ENCODE measurements at regions not wholly inside any gene's neighbourhood (a gene's known extent, or its start where the extent isn't known, plus 50 kb on each side); places are given as distances from the start of the nearest gene placed in this dataset.

DNA sequence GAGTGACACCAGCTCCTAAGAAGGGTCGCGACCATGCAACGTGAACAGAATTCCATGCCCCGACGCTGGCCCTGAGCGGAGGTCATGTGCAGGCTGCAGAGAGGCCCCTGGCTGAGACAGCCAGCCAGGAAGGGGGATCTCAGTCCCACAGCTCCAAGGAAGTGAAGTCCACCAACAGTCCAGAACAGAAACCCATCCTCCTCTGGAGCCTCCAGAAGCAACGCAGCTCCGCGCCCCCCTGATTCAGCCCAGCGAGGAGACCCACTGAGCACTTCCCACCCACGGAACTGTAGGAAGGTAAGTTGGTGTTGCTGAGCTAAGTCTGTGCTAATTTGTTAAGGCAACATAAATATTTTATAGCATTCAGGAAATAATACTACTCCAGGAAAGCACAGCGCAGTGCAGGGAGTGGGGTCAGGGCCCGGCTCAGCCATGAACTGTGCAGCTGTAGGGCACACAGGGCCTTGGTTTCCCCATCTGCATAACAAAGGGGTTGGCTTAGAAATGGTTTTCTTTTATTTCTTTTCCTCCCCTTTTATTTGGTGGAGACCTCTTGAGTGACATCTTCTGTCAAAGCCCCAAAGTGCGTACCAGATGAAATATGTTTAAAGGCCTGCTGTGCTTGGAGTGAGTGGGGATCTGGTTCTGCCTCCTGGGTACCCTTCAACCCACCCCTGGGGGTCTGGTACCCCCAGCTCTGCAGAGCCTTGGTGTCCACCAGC is 241.1 kb upstream of the PMEPA1 start:
- Histone ChIP-seq H3K27ac (replicated peaks) (no peak overlapping the region), H3K27me3 (ENCODE audit: insufficient read depth, poor library complexity, severe bottlenecking) (no peaks in the 10 kb centered on the region), H3K4me3 (replicated peaks; ENCODE audit: insufficient read depth, low read length) (no peak overlapping the region)
- no peak for TF ChIP-seq POLR2AphosphoS5 (IDR thresholded peaks at IDR 0.05; ENCODE audit: low read depth)
- TF ChIP-seq, protein P1, sequence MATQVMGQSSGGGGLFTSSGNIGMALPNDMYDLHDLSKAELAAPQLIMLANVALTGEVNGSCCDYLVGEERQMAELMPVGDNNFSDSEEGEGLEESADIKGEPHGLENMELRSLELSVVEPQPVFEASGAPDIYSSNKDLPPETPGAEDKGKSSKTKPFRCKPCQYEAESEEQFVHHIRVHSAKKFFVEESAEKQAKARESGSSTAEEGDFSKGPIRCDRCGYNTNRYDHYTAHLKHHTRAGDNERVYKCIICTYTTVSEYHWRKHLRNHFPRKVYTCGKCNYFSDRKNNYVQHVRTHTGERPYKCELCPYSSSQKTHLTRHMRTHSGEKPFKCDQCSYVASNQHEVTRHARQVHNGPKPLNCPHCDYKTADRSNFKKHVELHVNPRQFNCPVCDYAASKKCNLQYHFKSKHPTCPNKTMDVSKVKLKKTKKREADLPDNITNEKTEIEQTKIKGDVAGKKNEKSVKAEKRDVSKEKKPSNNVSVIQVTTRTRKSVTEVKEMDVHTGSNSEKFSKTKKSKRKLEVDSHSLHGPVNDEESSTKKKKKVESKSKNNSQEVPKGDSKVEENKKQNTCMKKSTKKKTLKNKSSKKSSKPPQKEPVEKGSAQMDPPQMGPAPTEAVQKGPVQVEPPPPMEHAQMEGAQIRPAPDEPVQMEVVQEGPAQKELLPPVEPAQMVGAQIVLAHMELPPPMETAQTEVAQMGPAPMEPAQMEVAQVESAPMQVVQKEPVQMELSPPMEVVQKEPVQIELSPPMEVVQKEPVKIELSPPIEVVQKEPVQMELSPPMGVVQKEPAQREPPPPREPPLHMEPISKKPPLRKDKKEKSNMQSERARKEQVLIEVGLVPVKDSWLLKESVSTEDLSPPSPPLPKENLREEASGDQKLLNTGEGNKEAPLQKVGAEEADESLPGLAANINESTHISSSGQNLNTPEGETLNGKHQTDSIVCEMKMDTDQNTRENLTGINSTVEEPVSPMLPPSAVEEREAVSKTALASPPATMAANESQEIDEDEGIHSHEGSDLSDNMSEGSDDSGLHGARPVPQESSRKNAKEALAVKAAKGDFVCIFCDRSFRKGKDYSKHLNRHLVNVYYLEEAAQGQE (IDR thresholded peaks at IDR 0.05; ENCODE audit: insufficient replicate concordance, low read depth), result no peak
- DNase-seq (ENCODE audit: low read depth in 1 of 2, low spot score in 1 of 2), result no peak

DNA sequence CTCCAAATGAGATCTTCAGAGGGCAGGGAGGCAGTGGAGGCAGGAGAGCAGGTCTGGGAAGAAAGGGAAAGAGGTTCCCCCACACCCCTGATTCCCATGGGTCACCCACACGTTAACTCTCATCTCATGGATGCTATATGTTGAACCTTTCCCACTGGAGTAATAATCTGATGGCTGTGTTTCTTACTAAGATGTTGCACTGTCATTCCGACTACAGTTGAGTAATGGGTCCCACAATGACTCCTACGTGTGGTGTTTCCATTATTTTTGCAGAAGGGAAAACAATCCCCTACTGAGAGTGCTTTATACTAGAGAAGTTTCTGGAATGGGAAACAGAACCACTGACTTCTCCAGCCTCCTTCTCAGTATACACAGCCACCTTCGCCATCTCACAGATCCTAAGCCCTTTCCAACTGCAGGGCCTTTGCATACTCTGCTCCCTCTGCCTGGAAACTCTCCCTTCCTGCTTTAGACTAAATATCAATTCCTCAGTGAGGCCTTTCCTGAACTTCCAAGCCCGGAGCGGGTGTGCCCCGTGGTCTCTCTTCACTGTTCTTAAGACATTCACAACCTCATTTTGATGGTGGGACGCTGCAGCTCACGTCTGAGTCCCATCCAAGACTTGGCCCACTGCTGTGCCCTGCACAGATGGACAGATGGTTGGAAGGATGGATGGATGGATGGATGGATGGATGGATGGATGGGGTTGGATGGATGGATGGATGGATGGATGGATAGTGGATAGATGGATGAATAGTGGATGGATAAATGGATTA is 238.6 kb upstream of the PMEPA1 start:
- no peak overlapping the region for H3K4me3 ChIP-seq (replicated peaks; ENCODE audit: insufficient read depth, low read length)
- no peaks in the 10 kb centered on the region for H3K27me3 ChIP-seq (ENCODE audit: insufficient read depth, poor library complexity, severe bottlenecking)
- DNase-seq (ENCODE audit: low read depth in 1 of 2, low spot score in 1 of 2), result no peak
- TF ChIP-seq SPI1 (IDR thresholded peaks at IDR 0.05; ENCODE audit: borderline replicate concordance, low read depth) (no peak), GABPA (IDR thresholded peaks at IDR 0.05; ENCODE audit: low read depth) (no peak), POLR2AphosphoS5 (IDR thresholded peaks at IDR 0.05; ENCODE audit: low read depth) (no peak)
- TF ChIP-seq, protein P1 (IDR thresholded peaks at IDR 0.05; ENCODE audit: insufficient replicate concordance, low read depth), result no peak
- TF ChIP-seq, protein P2, sequence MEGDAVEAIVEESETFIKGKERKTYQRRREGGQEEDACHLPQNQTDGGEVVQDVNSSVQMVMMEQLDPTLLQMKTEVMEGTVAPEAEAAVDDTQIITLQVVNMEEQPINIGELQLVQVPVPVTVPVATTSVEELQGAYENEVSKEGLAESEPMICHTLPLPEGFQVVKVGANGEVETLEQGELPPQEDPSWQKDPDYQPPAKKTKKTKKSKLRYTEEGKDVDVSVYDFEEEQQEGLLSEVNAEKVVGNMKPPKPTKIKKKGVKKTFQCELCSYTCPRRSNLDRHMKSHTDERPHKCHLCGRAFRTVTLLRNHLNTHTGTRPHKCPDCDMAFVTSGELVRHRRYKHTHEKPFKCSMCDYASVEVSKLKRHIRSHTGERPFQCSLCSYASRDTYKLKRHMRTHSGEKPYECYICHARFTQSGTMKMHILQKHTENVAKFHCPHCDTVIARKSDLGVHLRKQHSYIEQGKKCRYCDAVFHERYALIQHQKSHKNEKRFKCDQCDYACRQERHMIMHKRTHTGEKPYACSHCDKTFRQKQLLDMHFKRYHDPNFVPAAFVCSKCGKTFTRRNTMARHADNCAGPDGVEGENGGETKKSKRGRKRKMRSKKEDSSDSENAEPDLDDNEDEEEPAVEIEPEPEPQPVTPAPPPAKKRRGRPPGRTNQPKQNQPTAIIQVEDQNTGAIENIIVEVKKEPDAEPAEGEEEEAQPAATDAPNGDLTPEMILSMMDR (IDR thresholded peaks at IDR 0.05; ENCODE audit: insufficient read depth, low read length), result no peak
- H3K27ac ChIP-seq (replicated peaks), result no peak overlapping the region

DNA sequence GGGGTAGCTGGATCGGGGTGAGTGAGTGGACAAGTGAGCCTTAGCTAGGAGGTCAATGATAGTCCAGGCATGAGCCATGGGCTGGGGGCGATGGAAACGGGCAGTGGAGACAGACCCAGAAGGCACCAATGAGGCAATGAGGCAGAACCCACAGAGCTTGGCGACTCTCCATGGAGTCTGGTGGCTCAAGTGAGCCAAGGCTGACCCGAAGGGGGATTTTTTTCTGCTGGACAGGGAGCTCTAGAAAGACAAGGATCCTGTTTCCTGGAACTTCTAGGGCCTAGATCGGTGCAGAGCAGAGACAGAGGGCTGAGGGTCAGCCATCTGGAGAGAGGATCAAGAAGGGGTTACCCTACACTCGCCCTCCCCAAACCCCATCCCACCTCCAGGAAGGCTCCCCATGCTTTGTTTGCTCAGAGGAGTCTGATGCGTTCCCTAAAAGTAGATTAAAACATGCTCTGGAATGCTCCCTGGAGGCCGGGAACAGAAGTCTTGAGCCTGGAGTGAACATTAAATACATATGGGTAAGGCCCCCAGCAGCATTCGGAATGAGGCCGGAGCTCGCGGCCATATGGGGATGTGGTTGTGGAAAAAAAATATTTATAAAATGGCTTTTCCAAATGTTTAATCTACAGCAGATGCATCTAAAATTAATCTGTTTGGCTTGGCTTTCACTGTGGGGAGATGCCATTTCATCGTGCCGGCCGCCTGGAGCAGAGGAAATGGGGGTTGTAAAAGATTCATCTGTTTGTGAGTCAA is 237.8 kb upstream of the PMEPA1 start:
- Histone ChIP-seq H3K27ac (replicated peaks) (no peak overlapping the region), H3K27me3 (ENCODE audit: insufficient read depth, poor library complexity, severe bottlenecking) (no peaks in the 10 kb centered on the region), H3K4me3 (replicated peaks; ENCODE audit: insufficient read depth, low read length) (no peak overlapping the region)
- TF ChIP-seq SPI1 (IDR thresholded peaks at IDR 0.05; ENCODE audit: borderline replicate concordance, low read depth), result no peak
- TF ChIP-seq, protein P1 (IDR thresholded peaks at IDR 0.05; ENCODE audit: insufficient replicate concordance, low read depth), result no peak
- TF ChIP-seq, protein P2 (IDR thresholded peaks at IDR 0.05; ENCODE audit: insufficient read depth, low read length), result no peak
- no peak for TF ChIP-seq POLR2AphosphoS5 (IDR thresholded peaks at IDR 0.05; ENCODE audit: low read depth)
- no peak for DNase-seq (ENCODE audit: low read depth in 1 of 2, low spot score in 1 of 2)
